OCI-LY7 (cell line): ENCODE measurements at regions not wholly inside any gene's neighbourhood (a gene's known extent, or its start where the extent isn't known, plus 50 kb on each side); places are given as distances from the start of the nearest gene placed in this dataset.

Experiments
- CTCF ChIP-seq: fragments of 200-600 bp; sonication (generic); conservative IDR thresholded peaks from 2 replicates; pipeline ENCODE4 v1.5.1; 2014; ENCODE audit warnings: mild to moderate bottlenecking, antibody characterized with exemption, low read length, moderate library complexity, mixed read lengths
- EZH2phosphoT487 ChIP-seq: fragments of 200-600 bp; sonication (generic); IDR thresholded peaks from 2 replicates; pipeline ENCODE4 v1.6.1; 2018; ENCODE audit warnings: low read depth, borderline replicate concordance, mild to moderate bottlenecking, mixed run types, antibody characterized with exemption, low read length, moderate library complexity, mixed read lengths

GRCh38 chr11:30707110-30707509 lies 121.0 kb upstream of the MPPED2 start:
- TF ChIP-seq CTCF (no peak), EZH2phosphoT487 (no peak)
